Keratinocyte (primary cell): ENCODE measurements at regions not wholly inside any gene's neighbourhood (a gene's known extent, or its start where the extent isn't known, plus 50 kb on each side); places are given as distances from the start of the nearest gene placed in this dataset.

Experiments used
- DNase-seq: peaks from one replicate; pipeline ENCODE4 v3.0.0-alpha.2; 2011; ENCODE audit warnings: low read depth, missing footprints, low spot score
- FAIRE-seq: peaks from 2 replicates; lab custom pipeline; 2011; peaks lifted over from hg19 to GRCh38; lab: Jason Lieb, UNC
- H2AFZ ChIP-seq: 2 replicates; pipeline ENCODE4 v1.6.0; 2012; ENCODE audit warnings: low read length, control low read depth, inconsistent platforms; ENCODE audit not compliant: control insufficient read depth
- H3K27ac ChIP-seq: 2 replicates; pipeline ENCODE4 v1.5.1; 2011; ENCODE audit warnings: low read length; ENCODE audit not compliant: control insufficient read depth, insufficient read depth
- H3K27me3 ChIP-seq: 3 replicates; pipeline ENCODE4 v1.6.0; 2011; ENCODE audit warnings: low read length; ENCODE audit not compliant: control insufficient read depth, insufficient read depth; ENCODE audit errors: extremely low read depth
- H3K36me3 ChIP-seq, 2 experiments: 2 replicates in 1 of 2; 3 replicates in 1 of 2; pipeline ENCODE4 v1.5.1; 2011; ENCODE audit warnings: low read length in 2 of 2, mild to moderate bottlenecking in 1 of 2; ENCODE audit not compliant: control insufficient read depth in 2 of 2, insufficient read depth in 2 of 2; ENCODE audit errors: extremely low read depth in 1 of 2
- H3K4me1 ChIP-seq: 3 replicates; pipeline ENCODE4 v1.5.1; 2011; ENCODE audit warnings: low read length; ENCODE audit not compliant: control insufficient read depth, insufficient read depth; ENCODE audit errors: extremely low read depth
- H3K4me2 ChIP-seq: 3 replicates; pipeline ENCODE4 v1.6.0; 2011; ENCODE audit warnings: low read depth, low read length; ENCODE audit not compliant: control insufficient read depth, insufficient read depth; ENCODE audit errors: extremely low read depth
- H3K4me3 ChIP-seq, 3 experiments: fragments of 200-600 bp in 1 of 3; sonication (generic) in 1 of 3; 2 replicates in 2 of 3; 3 replicates in 1 of 3; pipeline ENCODE4 v1.5.1; 2011 to 2016; ENCODE audit warnings: low read length in 3 of 3, mild to moderate bottlenecking in 3 of 3, control low read depth in 2 of 3, inconsistent platforms in 1 of 3, low read depth in 1 of 3, mixed read lengths in 1 of 3, mixed run types in 1 of 3, moderate library complexity in 1 of 3; ENCODE audit not compliant: control insufficient read depth in 2 of 3, insufficient read depth in 2 of 3; ENCODE audit errors: extremely low read depth in 1 of 3
- H3K79me2 ChIP-seq: 2 replicates; pipeline ENCODE4 v1.6.0; 2012; ENCODE audit warnings: low read length; ENCODE audit not compliant: control insufficient read depth, insufficient read depth
- H3K9ac ChIP-seq: 3 replicates; pipeline ENCODE4 v1.6.0; 2011; ENCODE audit warnings: low read length; ENCODE audit not compliant: control insufficient read depth, insufficient read depth; ENCODE audit errors: extremely low read depth
- H3K9me1 ChIP-seq: 3 replicates; pipeline ENCODE4 v1.6.0; 2011; ENCODE audit warnings: low read length; ENCODE audit not compliant: control insufficient read depth, insufficient read depth; ENCODE audit errors: extremely low read depth
- H3K9me3 ChIP-seq: 2 replicates; pipeline ENCODE4 v1.5.1; 2012; ENCODE audit warnings: low read depth, low read length; ENCODE audit not compliant: control insufficient read depth
- H4K20me1 ChIP-seq: 3 replicates; pipeline ENCODE4 v1.6.0; 2011; ENCODE audit warnings: low read length; ENCODE audit not compliant: control insufficient read depth, insufficient read depth; ENCODE audit errors: extremely low read depth
- CTCF ChIP-seq, 3 experiments: IDR thresholded peaks in 1 of 3; conservative IDR thresholded peaks in 1 of 3; optimal IDR thresholded peaks in 1 of 3; 2 replicates in 2 of 3; 3 replicates in 1 of 3; pipeline versions ENCODE3 to v1.5.1; 2011; ENCODE audit warnings: low read length in 3 of 3, mild to moderate bottlenecking in 3 of 3, moderate library complexity in 2 of 3, control low read depth in 1 of 3, inconsistent platforms in 1 of 3; ENCODE audit not compliant: insufficient read depth in 2 of 3; ENCODE audit errors: extremely low read depth in 1 of 3
- EZH2 ChIP-seq: IDR thresholded peaks from one replicate; pipeline ENCODE4 v1.6.1; 2012; ENCODE audit warnings: inconsistent platforms, mild to moderate bottlenecking, low read length, moderate library complexity
- dilution Hi-C: fragments of 300-500 bp; cut with MboI; formaldehyde crosslinking; loops from one replicate; pipeline ENCODE4 v1.7.0; 2020; ENCODE audit warnings: low sequenced_read_pairs; ENCODE audit not compliant: extremely low pct_ligation_motif_present

DNA sequence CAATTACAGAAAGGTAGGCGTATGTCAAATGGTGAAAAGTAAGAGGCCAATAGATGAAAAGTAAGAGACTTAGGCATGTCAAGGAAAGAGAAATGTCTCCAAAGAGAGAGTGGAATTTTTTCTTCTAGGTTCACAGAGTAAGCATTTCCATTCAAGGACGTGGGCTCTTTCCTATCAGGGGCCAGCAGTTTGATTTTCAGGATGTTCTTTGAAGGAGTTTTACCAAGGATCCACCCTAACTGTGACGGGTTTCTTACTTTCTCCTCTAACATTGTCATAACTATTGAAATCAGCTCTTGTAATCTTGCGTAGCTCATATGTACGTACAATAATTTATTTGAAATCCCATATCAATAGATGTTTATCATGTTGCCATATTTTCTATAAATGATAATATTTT is 2112.2 kb upstream of the RAG2 start:
- no peak overlapping the region for H3K4me3 ChIP-seq
- dilution Hi-C loops: no loop called here
- H3K27me3 ChIP-seq: no peaks in the 10 kb centered on the region
- no peak overlapping the region for H3K27ac ChIP-seq
- H4K20me1 ChIP-seq: no peaks in the 10 kb centered on the region
- H3K36me3 ChIP-seq: no peaks in the 10 kb centered on the region
- no peaks in the 10 kb centered on the region for H3K79me2 ChIP-seq
- no peak overlapping the region for H3K9ac ChIP-seq
- no peak for DNase-seq
- no peak for FAIRE-seq
- H2AFZ ChIP-seq: no peak overlapping the region
- no peaks in the 10 kb centered on the region for H3K9me3 ChIP-seq
- H3K4me2 ChIP-seq: no peak overlapping the region
- H3K9me1 ChIP-seq: no peaks in the 10 kb centered on the region
- no peaks in the 10 kb centered on the region for H3K4me1 ChIP-seq
- TF ChIP-seq EZH2: no peak
- TF ChIP-seq CTCF (optimal IDR thresholded peaks at IDR 0.05 in 1 of 3, IDR thresholded peaks at IDR 0.05 in 1 of 3, conservative IDR thresholded peaks at IDR 0.05 in 1 of 3; ENCODE audit: extremely low read depth in 1 of 3, insufficient read depth in 2 of 3, low read length in 3 of 3): no peak

DNA sequence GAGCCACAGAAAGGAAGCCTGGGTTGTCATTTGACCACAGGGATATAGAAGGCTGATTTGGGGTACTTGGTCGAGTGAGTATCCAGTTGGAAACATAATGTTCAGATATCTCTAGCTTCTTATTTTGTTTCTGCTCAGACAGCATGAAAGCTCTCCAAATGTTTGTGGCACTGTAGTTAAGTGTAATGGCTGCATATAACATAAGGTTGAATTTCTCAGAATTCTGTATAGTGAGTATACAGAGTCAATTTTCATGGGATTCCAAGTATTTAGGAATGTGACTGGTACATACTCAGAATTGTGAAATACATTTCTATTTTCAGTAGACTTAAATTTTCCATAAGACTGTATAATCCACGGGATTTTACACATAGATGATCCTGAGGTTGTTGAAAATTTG is 2102.1 kb upstream of the RAG2 start:
- Histone ChIP-seq H3K27me3 (no peaks in the 10 kb centered on the region), H2AFZ (no peak overlapping the region), H3K4me2 (no peak overlapping the region), H3K4me1 (no peaks in the 10 kb centered on the region), H3K9ac (no peak overlapping the region), H3K9me3 (no peaks in the 10 kb centered on the region), H3K27ac (no peak overlapping the region), H3K79me2 (no peaks in the 10 kb centered on the region), H3K36me3 (no peaks in the 10 kb centered on the region), H3K4me3 (no peak overlapping the region), H4K20me1 (no peaks in the 10 kb centered on the region), H3K9me1 (no peaks in the 10 kb centered on the region)
- DNase-seq: no peak
- TF ChIP-seq CTCF (optimal IDR thresholded peaks at IDR 0.05 in 1 of 3, IDR thresholded peaks at IDR 0.05 in 1 of 3, conservative IDR thresholded peaks at IDR 0.05 in 1 of 3; ENCODE audit: extremely low read depth in 1 of 3, insufficient read depth in 2 of 3, low read length in 3 of 3): no peak
- no peak for TF ChIP-seq EZH2
- dilution Hi-C loops: no loop called here
- FAIRE-seq: no peak
